Ascending aorta (tissue), 2 donors: ENCODE measurements at regions not wholly inside any gene's neighbourhood (a gene's known extent, or its start where the extent isn't known, plus 50 kb on each side); places are given as distances from the start of the nearest gene placed in this dataset.
A peak's percentile ranks its signal among the peaks of the same experiment; 100 is the strongest.

Experiments
- DNase-seq, 2 donors: peaks; one replicate each; pipeline ENCODE4 v3.0.0-alpha.2; 2019; ENCODE audit warnings: low spot score in 2 of 2
- H3K27ac ChIP-seq, 2 donors: fragments of 200-600 bp; sonication (generic); one replicate each; pipeline ENCODE4 v1.5.1; 2016 to 2017; ENCODE audit warnings: mild to moderate bottlenecking in 1 of 2
- H3K27me3 ChIP-seq: fragments of 200-600 bp; sonication (generic); one replicate; pipeline ENCODE4 v1.5.1; 2017
- H3K36me3 ChIP-seq, 2 donors: fragments of 200-600 bp; sonication (generic); one replicate each; pipeline ENCODE4 v1.5.1; 2016
- H3K4me1 ChIP-seq, 2 donors: fragments of 200-600 bp; sonication (generic); one replicate each; pipeline ENCODE4 v1.5.1; 2016 to 2017; ENCODE audit warnings: mild to moderate bottlenecking in 1 of 2
- H3K4me3 ChIP-seq, 2 donors: fragments of 200-600 bp; sonication (generic); one replicate each; pipeline ENCODE4 v1.5.1; 2016 to 2017; ENCODE audit warnings: mild to moderate bottlenecking in 1 of 2
- H3K9me3 ChIP-seq, 2 donors: fragments of 200-600 bp; sonication (generic); one replicate each; pipeline ENCODE4 v1.5.1; 2016
- intact Hi-C: fragments of 100-400 bp; cut with DNase I; formaldehyde crosslinking; loops from one replicate; pipeline ENCODE4 v1.15.1; 2023
- TF ChIP-seq, protein P1 (sequence below), 3 experiments: fragments of 200-600 bp in 2 of 3; fragments of 450-650 bp in 1 of 3; sonication (generic) in 2 of 3; IDR thresholded peaks; one replicate each; pipeline ENCODE4 v1.5.1; 2016 to 2019; ENCODE audit warnings: antibody characterized with exemption in 3 of 3, mild to moderate bottlenecking in 1 of 3, moderate library complexity in 1 of 3

DNA sequence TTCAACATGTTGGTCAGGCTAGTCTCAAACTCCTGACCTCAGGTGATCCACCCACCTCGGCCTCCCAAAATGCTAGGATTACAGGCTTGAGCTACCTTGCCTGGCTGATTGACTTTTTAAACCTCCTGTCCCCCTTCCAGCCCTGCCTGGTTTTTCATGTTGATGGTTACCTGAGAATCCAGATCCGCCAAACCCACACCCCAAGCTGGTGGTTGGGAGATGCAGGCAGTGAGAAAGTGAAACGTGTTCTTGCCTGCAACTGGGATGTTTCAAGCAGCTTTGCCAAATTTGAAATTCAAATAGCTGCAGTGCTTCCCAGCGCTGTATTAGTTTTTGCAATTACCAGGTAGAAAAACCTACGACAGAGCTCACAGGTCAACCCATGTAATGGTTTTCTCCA lies 238.3 kb upstream of the PWP1 start:
- no peaks in the 10 kb centered on the region for H3K36me3 ChIP-seq
- DNase-seq = no peak
- no peak overlapping the region for H3K27ac ChIP-seq
- no peaks in the 10 kb centered on the region for H3K27me3 ChIP-seq
- intact Hi-C loops = no loop called here
- H3K4me1 ChIP-seq = no peaks in the 10 kb centered on the region
- H3K4me3 ChIP-seq = no peak overlapping the region
- H3K9me3 ChIP-seq = no peaks in the 10 kb centered on the region
- TF ChIP-seq, protein P1, sequence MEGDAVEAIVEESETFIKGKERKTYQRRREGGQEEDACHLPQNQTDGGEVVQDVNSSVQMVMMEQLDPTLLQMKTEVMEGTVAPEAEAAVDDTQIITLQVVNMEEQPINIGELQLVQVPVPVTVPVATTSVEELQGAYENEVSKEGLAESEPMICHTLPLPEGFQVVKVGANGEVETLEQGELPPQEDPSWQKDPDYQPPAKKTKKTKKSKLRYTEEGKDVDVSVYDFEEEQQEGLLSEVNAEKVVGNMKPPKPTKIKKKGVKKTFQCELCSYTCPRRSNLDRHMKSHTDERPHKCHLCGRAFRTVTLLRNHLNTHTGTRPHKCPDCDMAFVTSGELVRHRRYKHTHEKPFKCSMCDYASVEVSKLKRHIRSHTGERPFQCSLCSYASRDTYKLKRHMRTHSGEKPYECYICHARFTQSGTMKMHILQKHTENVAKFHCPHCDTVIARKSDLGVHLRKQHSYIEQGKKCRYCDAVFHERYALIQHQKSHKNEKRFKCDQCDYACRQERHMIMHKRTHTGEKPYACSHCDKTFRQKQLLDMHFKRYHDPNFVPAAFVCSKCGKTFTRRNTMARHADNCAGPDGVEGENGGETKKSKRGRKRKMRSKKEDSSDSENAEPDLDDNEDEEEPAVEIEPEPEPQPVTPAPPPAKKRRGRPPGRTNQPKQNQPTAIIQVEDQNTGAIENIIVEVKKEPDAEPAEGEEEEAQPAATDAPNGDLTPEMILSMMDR (IDR thresholded peaks at IDR 0.05) = no peak

DNA sequence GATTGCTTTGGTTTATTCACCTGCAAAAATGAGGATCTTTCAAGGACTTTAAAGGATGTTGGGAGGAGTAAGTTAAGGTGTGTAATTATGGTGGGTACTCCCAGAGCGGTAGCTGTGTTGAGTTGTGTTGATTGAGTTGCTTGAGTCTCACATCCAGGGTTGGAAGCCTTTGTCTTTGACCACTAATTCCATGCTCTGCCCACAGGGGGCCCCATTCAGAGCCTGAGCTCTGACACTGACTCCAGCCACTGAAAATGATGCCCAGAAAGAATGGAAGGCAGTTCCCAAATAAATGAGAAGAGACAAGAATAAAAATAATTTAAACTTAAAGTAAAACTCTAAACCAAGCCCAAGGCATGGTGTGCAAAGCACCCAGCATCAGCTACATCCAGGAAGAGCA lies 237.4 kb upstream of the PWP1 start:
- H3K27me3 ChIP-seq = no peaks in the 10 kb centered on the region
- DNase-seq = no peak
- no peak overlapping the region for H3K4me3 ChIP-seq
- no peaks in the 10 kb centered on the region for H3K9me3 ChIP-seq
- no peaks in the 10 kb centered on the region for H3K4me1 ChIP-seq
- TF ChIP-seq, protein P1 (IDR thresholded peaks at IDR 0.05) = peak in 1 of 3 experiments; percentile 6
- intact Hi-C loops = no loop called here
- H3K36me3 ChIP-seq = no peaks in the 10 kb centered on the region
- H3K27ac ChIP-seq = no peak overlapping the region

DNA sequence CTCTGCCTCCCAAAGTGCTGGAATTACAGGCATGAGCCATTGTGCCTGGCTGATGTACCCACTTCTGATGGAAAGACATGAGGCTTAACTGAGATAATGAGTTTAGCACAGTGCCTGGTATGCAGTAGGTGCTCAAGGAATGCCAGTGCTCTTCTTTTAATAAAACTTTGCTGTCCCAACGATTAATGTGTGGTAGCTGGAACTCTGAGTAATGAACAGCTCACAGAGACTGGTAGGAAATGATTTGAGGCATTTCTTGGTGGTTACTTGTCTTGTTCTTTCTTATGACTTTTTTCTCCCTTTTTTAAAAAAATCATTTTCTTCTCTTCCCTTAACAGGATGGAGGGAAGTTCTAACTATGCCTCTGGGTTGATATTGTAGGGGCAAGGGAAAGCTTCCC lies 235.7 kb upstream of the PWP1 start:
- Histone ChIP-seq H3K27me3 (no peaks in the 10 kb centered on the region), H3K36me3 (no peaks in the 10 kb centered on the region), H3K4me3 (no peak overlapping the region), H3K4me1 (no peaks in the 10 kb centered on the region), H3K27ac (no peak overlapping the region), H3K9me3 (no peaks in the 10 kb centered on the region)
- intact Hi-C loops = no loop called here
- DNase-seq = no peak
- TF ChIP-seq, protein P1 (IDR thresholded peaks at IDR 0.05) = no peak

DNA sequence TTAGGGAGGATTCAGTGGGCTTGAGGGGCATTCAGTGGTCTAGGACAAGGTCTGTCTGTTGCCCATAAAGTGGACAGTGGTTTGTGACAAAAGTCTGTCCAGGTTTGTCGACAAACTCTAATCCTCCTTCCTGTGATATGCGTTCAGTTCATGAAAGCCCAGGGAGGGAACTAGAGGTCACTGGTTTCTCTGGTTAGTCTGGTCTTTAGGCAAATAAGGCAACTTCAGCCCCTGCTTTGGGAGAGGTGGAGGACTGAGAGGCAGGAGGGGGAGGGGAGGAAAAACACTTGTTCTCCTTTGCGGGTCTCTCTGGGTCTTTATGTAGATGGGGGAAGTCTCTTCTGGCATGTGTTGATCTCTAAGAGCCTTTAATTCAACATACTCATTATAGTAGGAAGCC lies 235.1 kb upstream of the PWP1 start:
- no peaks in the 10 kb centered on the region for H3K9me3 ChIP-seq
- intact Hi-C loops = no loop called here
- H3K36me3 ChIP-seq = no peaks in the 10 kb centered on the region
- TF ChIP-seq, protein P1 (IDR thresholded peaks at IDR 0.05) = no peak
- no peaks in the 10 kb centered on the region for H3K27me3 ChIP-seq
- H3K27ac ChIP-seq = no peak overlapping the region
- no peak for DNase-seq
- H3K4me1 ChIP-seq = no peaks in the 10 kb centered on the region
- H3K4me3 ChIP-seq = no peak overlapping the region

DNA sequence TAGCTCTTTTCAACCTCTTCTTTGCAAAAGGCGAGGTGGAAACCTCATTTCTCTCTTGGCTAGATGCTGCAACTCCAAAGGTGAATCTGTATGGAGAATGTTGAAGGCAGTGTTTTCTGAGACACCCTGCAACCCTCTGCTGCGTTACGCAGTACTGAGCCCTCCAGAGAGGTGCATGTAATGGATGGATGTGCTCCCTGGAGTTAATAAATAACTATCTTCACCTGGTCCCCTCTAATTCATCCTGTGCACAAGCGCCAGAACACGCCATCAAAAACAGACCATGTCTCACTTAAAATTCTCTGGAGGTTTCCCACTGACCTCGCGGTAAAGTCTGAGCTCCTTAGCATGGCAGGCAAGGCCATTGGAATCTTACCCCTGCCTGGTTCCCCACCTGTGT lies 234.4 kb upstream of the PWP1 start:
- no peaks in the 10 kb centered on the region for H3K9me3 ChIP-seq
- no peaks in the 10 kb centered on the region for H3K27me3 ChIP-seq
- H3K27ac ChIP-seq = no peak overlapping the region
- no peak for DNase-seq
- no peaks in the 10 kb centered on the region for H3K4me1 ChIP-seq
- intact Hi-C loops = no loop called here
- H3K36me3 ChIP-seq = no peaks in the 10 kb centered on the region
- H3K4me3 ChIP-seq = no peak overlapping the region
- TF ChIP-seq, protein P1 (IDR thresholded peaks at IDR 0.05) = no peak

DNA sequence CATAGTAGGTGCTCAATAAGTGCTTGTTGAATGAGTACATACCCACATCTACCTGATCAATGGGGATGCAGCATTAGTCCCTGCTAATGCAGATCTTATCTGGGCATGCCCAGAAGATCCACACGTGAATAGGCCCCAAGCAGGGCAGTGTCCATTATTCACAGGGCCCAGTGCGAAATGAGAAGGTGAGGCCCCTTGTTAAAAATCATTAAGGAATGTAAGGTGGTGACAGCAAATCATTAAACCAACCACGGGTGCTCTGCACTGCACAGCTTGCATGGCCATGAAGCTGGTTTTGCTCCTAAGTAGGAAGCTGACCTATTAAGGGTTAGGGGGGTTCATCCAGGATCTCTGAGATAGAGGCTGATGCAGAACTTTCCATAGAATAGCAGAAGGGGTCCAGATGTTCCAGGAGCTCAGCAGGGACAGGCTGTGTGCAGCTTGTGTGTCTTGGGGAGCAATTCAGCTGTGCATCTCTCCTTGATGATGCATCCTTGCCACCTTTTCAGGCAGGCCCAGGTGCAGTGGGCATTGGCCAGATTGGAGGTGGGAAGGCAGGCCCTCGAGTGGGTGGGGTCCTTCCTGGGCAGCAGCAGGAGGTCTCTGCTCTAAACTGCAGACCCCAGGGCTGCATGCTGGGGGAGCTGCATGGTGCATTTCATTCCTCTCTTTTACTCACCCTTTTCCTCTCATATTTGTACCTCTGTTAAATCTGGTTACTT lies 231.3 kb upstream of the PWP1 start:
- Histone ChIP-seq H3K27me3 (no peaks in the 10 kb centered on the region), H3K4me3 (no peak overlapping the region), H3K4me1 (no peaks in the 10 kb centered on the region), H3K27ac (no peak overlapping the region), H3K36me3 (no peaks in the 10 kb centered on the region), H3K9me3 (no peaks in the 10 kb centered on the region)
- no peak for DNase-seq
- intact Hi-C loops = no loop called here
- TF ChIP-seq, protein P1 (IDR thresholded peaks at IDR 0.05) = no peak
